K562 (cell line): ENCODE measurements at regions not wholly inside any gene's neighbourhood (a gene's known extent, or its start where the extent isn't known, plus 50 kb on each side); places are given as distances from the start of the nearest gene placed in this dataset.

ENCODE experiments used
- ATAC-seq: fragments of 200-7000 bp; cut with Tn5 transposase; 3 replicates; pipeline ENCODE4 v1.9.1; 2020; ENCODE audit warnings: moderate library complexity
- BruUV-seq: library from RNA; stranded (reverse); fragments of 400-500 nt; replicated peaks from 2 replicates; lab custom pipeline; 2021; lab: Mats Ljungman, UMichigan
- CTCF ChIA-PET: fragments of 300-600 bp; formaldehyde crosslinking; extraction: SDS; loops from one replicate; lab custom pipeline; 2021; ENCODE audit warnings: low intra/inter-chr PET ratio; lab: Yijun Ruan, JAX
- POLR2A ChIA-PET: fragments of 300-600, 350-650 bp; sonication (Branson Sonifier 250); formaldehyde crosslinking; extraction: SDS; loops from one replicate; lab custom pipeline; 2021; ENCODE audit warnings: antibody characterized with exemption, inconsistent platforms; lab: Yijun Ruan, JAX
- DNase-seq, 4 experiments: peaks; one replicate each; pipeline versions ENCODE4 v3.0.0 to v3.0.0-alpha.2; 2011 to 2018; ENCODE audit warnings: low spot score in 3 of 4, mixed read lengths in 3 of 4; ENCODE audit errors: extremely low read depth in 1 of 4
- FAIRE-seq: peaks from 2 replicates; lab custom pipeline; 2011; peaks lifted over from hg19 to GRCh38; lab: Jason Lieb, UNC
- H2AFZ ChIP-seq: 2 replicates; pipeline ENCODE4 v1.6.0; 2011; ENCODE audit warnings: low read depth, low read length, control low read depth, inconsistent platforms
- H3K27ac ChIP-seq: fragments of 200-600 bp; 3 replicates; pipeline ENCODE4 v1.8.0; 2011; ENCODE audit warnings: low read depth, mild to moderate bottlenecking, control low read depth, inconsistent platforms, low read length, moderate library complexity, mixed read lengths; ENCODE audit errors: extremely low read depth
- H3K27me3 ChIP-seq, 2 experiments: fragments of 300-600 bp in 1 of 2; 2 replicates in 1 of 2; 3 replicates in 1 of 2; pipeline versions ENCODE4 v1.6.0 to v1.8.0; 2011; ENCODE audit warnings: inconsistent platforms in 2 of 2, low read length in 2 of 2, mild to moderate bottlenecking in 1 of 2, mixed read lengths in 1 of 2, moderate library complexity in 1 of 2; ENCODE audit not compliant: control insufficient read depth in 2 of 2, insufficient read depth in 2 of 2
- H3K36me3 ChIP-seq: fragments of 300-600 bp; 3 replicates; pipeline ENCODE4 v1.8.0; 2011; ENCODE audit warnings: mild to moderate bottlenecking, low read length, inconsistent platforms; ENCODE audit not compliant: control insufficient read depth, insufficient read depth
- H3K4me1 ChIP-seq, 2 experiments: fragments of 200-600 bp in 1 of 2; replicated peaks in 1 of 2; 2 replicates in 1 of 2; 3 replicates in 1 of 2; pipeline versions ENCODE4 v1.5.1 to v1.8.0; 2011; ENCODE audit warnings: inconsistent platforms in 2 of 2, low read length in 2 of 2, mild to moderate bottlenecking in 1 of 2, mixed read lengths in 1 of 2, moderate library complexity in 1 of 2; ENCODE audit not compliant: control insufficient read depth in 2 of 2, insufficient read depth in 2 of 2
- H3K4me2 ChIP-seq: 2 replicates; pipeline ENCODE4 v1.6.1; 2011; ENCODE audit warnings: low read length, control low read depth, inconsistent platforms, mixed read lengths; ENCODE audit not compliant: insufficient read depth
- H3K4me3 ChIP-seq: fragments of 200-600 bp; sonication (generic), shearing (Covaris generic); 2 replicates; pipeline ENCODE4 v1.5.1; 2016; ENCODE audit warnings: control low read depth, inconsistent platforms
- H3K79me2 ChIP-seq: fragments of 200-600 bp; 3 replicates; pipeline ENCODE4 v1.8.0; 2011; ENCODE audit warnings: low read length, inconsistent platforms; ENCODE audit not compliant: control insufficient read depth, insufficient read depth
- H3K9ac ChIP-seq, 2 experiments: 2 replicates each; pipeline versions ENCODE4 v1.6.0 to v1.6.1; 2011; ENCODE audit warnings: low read depth in 2 of 2, low read length in 2 of 2, control low read depth in 1 of 2, inconsistent platforms in 1 of 2, mild to moderate bottlenecking in 1 of 2, mixed read lengths in 1 of 2; ENCODE audit not compliant: insufficient read depth in 1 of 2
- H3K9me1 ChIP-seq: one replicate; pipeline ENCODE4 v1.6.0; 2011; ENCODE audit warnings: inconsistent platforms, mild to moderate bottlenecking, low read length, moderate library complexity; ENCODE audit not compliant: control insufficient read depth, insufficient read depth
- H3K9me3 ChIP-seq: replicated peaks from 2 replicates; pipeline ENCODE4 v1.5.1; 2011; ENCODE audit warnings: low read depth, low read length, inconsistent platforms; ENCODE audit not compliant: control insufficient read depth, insufficient read depth
- H4K20me1 ChIP-seq: replicated peaks from 2 replicates; pipeline ENCODE4 v1.6.1; 2011; ENCODE audit warnings: low read length, inconsistent platforms, mixed read lengths; ENCODE audit not compliant: control insufficient read depth, insufficient read depth
- BCOR ChIP-seq: fragments of 450-650 bp; IDR thresholded peaks from 2 replicates; pipeline ENCODE4 v1.6.1; 2016
- DACH1 ChIP-seq: fragments of 450-650 bp; IDR thresholded peaks from 2 replicates; pipeline ENCODE4 v1.6.1; 2018; ENCODE audit not compliant: partially characterized antibody
- EWSR1 ChIP-seq: fragments of 450-650 bp; IDR thresholded peaks from 2 replicates; pipeline ENCODE4 v1.6.1; 2018; ENCODE audit warnings: borderline replicate concordance, mild to moderate bottlenecking, low read depth, moderate library complexity; ENCODE audit not compliant: partially characterized antibody
- MEF2A ChIP-seq: IDR thresholded peaks from 2 replicates; pipeline ENCODE4 v1.6.1; 2011; ENCODE audit warnings: low read depth, mild to moderate bottlenecking, low read length, moderate library complexity; ENCODE audit not compliant: control insufficient read depth
- OTX1 ChIP-seq: fragments of 450-650 bp; formaldehyde crosslinking; IDR thresholded peaks from 2 replicates; pipeline ENCODE4 v1.4.0; 2022; ENCODE audit warnings: mild to moderate bottlenecking
- RAD21 ChIP-seq, 2 experiments: fragments of 250-450 bp in 1 of 2; fragments of 450-650 bp in 1 of 2; sonication (Bioruptor Pico) in 1 of 2; formaldehyde crosslinking in 1 of 2; IDR thresholded peaks in 1 of 2; conservative IDR thresholded peaks in 1 of 2; 2 replicates each; pipeline versions ENCODE4 v1.4.0 to v1.8.0; 2020 to 2022; ENCODE audit warnings: mild to moderate bottlenecking in 2 of 2, moderate library complexity in 1 of 2
- RBFOX2 ChIP-seq: fragments of 200-400 bp; formaldehyde crosslinking; IDR thresholded peaks from 2 replicates; pipeline ENCODE4 v1.6.1; 2017; ENCODE audit warnings: low read depth, mild to moderate bottlenecking, low read length, moderate library complexity
- TEAD4 ChIP-seq, 2 experiments: sonication (generic) in 1 of 2; formaldehyde crosslinking in 1 of 2; IDR thresholded peaks; 2 replicates each; pipeline versions ENCODE4 v1.6.1 to v1.8.0; 2012 to 2022; ENCODE audit warnings: borderline replicate concordance in 1 of 2, inconsistent platforms in 1 of 2, low read length in 1 of 2, mild to moderate bottlenecking in 1 of 2, missing genetic modification reagents in 1 of 2
- WGBS: fragments of 100-300 bp; shearing (Covaris generic); methylation state at CpG from one replicate; pipeline ENCODE4 v1.1.6; 2016; ENCODE audit warnings: low coverage, mixed read lengths; ENCODE audit not compliant: insufficient coverage; ENCODE audit errors: missing lambda C conversion rate; 5-methylcytosine and 5-hydroxymethylcytosine counted together
- in situ Hi-C: fragments of 300-500 bp; cut with MboI; formaldehyde crosslinking; loops from 4 replicates; pipeline ENCODE4 v1.15.0; 2018; ENCODE audit warnings: inconsistent platforms, mixed read lengths
- intact Hi-C: fragments of 100-400 bp; cut with micrococcal nuclease; formaldehyde crosslinking; loops from 2 replicates; pipeline ENCODE4 v1.14.2; 2022
- TF ChIP-seq, protein P1 (sequence below): IDR thresholded peaks from 2 replicates; pipeline ENCODE4 v1.6.1; 2014; ENCODE audit warnings: antibody characterized with exemption
- TF ChIP-seq, protein P2 (sequence below): sonication (generic); formaldehyde crosslinking; IDR thresholded peaks from 2 replicates; pipeline ENCODE4 v1.9.0; 2022; ENCODE audit warnings: mild to moderate bottlenecking, missing genetic modification reagents
- TF ChIP-seq, protein P3 (sequence below), 3 experiments: IDR thresholded peaks in 2 of 3; conservative IDR thresholded peaks in 1 of 3; 2 replicates each; pipeline ENCODE4 v1.5.1; 2011 to 2012; ENCODE audit warnings: low read length in 3 of 3, mild to moderate bottlenecking in 3 of 3, control low read depth in 2 of 3, improper control_type of control experiment in 1 of 3, inconsistent platforms in 1 of 3, low read depth in 1 of 3, mixed read lengths in 1 of 3, moderate library complexity in 1 of 3; ENCODE audit not compliant: insufficient read depth in 2 of 3
- TF ChIP-seq, protein P4 (sequence below): sonication (generic); IDR thresholded peaks from 2 replicates; pipeline ENCODE4 v1.6.1; 2016

DNA sequence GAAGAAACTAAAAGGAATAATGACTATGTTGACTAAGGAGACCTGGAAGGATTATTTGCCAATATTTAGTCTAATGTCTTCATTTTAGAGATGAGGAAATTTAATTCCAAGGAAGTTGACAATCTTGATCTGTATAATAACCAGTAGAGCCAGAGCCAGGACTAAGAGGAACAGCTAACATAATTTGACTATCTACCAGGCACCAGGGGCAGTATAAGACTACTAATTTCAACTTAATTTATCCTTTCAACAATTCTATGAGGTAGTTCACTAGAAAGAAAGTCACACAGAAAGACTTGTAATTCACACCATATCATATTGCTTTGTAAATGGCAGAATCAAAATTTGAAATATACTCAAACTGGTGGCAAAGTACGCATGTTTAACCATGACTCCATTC, 273.0 kb upstream of the STXBP5 start:
- DNase-seq = no peak
- H3K79me2 ChIP-seq = no peaks in the 10 kb centered on the region
- H4K20me1 ChIP-seq = no peaks in the 10 kb centered on the region
- no TSS peak for BruUV-seq
- TF ChIP-seq RBFOX2 (no peak), OTX1 (CRISPR knock-in tag) (no peak), MEF2A (no peak), RAD21 (CRISPR knock-in tag; conservative IDR thresholded peaks at IDR 0.05 in 1 of 2, IDR thresholded peaks at IDR 0.05 in 1 of 2) (peak in 1 of 2 experiments; percentile 28; a peak in 1 of 4 replicates), TEAD4 (IDR thresholded peaks at IDR 0.05; ENCODE audit: low read length) (no peak), TEAD4 (CRISPR knock-in tag; IDR thresholded peaks at IDR 0.05; ENCODE audit: borderline replicate concordance) (no peak), EWSR1 (no peak), DACH1 (no peak), BCOR (no peak)
- TF ChIP-seq, protein P1, sequence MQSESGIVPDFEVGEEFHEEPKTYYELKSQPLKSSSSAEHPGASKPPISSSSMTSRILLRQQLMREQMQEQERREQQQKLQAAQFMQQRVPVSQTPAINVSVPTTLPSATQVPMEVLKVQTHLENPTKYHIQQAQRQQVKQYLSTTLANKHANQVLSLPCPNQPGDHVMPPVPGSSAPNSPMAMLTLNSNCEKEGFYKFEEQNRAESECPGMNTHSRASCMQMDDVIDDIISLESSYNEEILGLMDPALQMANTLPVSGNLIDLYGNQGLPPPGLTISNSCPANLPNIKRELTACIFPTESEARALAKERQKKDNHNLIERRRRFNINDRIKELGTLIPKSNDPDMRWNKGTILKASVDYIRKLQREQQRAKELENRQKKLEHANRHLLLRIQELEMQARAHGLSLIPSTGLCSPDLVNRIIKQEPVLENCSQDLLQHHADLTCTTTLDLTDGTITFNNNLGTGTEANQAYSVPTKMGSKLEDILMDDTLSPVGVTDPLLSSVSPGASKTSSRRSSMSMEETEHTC = no peak
- TF ChIP-seq, protein P2, sequence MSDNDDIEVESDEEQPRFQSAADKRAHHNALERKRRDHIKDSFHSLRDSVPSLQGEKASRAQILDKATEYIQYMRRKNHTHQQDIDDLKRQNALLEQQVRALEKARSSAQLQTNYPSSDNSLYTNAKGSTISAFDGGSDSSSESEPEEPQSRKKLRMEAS (CRISPR knock-in tag) = no peak
- TF ChIP-seq, protein P3, sequence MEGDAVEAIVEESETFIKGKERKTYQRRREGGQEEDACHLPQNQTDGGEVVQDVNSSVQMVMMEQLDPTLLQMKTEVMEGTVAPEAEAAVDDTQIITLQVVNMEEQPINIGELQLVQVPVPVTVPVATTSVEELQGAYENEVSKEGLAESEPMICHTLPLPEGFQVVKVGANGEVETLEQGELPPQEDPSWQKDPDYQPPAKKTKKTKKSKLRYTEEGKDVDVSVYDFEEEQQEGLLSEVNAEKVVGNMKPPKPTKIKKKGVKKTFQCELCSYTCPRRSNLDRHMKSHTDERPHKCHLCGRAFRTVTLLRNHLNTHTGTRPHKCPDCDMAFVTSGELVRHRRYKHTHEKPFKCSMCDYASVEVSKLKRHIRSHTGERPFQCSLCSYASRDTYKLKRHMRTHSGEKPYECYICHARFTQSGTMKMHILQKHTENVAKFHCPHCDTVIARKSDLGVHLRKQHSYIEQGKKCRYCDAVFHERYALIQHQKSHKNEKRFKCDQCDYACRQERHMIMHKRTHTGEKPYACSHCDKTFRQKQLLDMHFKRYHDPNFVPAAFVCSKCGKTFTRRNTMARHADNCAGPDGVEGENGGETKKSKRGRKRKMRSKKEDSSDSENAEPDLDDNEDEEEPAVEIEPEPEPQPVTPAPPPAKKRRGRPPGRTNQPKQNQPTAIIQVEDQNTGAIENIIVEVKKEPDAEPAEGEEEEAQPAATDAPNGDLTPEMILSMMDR (IDR thresholded peaks at IDR 0.05 in 2 of 3, conservative IDR thresholded peaks at IDR 0.05 in 1 of 3; ENCODE audit: insufficient read depth in 2 of 3, low read depth in 1 of 3, low read length in 3 of 3) = peak in 1 of 3 experiments; percentile 23; a peak in 2 of 6 replicates
- TF ChIP-seq, protein P4, sequence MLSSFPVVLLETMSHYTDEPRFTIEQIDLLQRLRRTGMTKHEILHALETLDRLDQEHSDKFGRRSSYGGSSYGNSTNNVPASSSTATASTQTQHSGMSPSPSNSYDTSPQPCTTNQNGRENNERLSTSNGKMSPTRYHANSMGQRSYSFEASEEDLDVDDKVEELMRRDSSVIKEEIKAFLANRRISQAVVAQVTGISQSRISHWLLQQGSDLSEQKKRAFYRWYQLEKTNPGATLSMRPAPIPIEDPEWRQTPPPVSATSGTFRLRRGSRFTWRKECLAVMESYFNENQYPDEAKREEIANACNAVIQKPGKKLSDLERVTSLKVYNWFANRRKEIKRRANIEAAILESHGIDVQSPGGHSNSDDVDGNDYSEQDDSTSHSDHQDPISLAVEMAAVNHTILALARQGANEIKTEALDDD = peak; percentile 29; the same call in 1 of the 2 replicates
- FAIRE-seq = no peak
- no peaks in the 10 kb centered on the region for H3K36me3 ChIP-seq
- H3K27me3 ChIP-seq = no peaks in the 10 kb centered on the region
- in situ Hi-C loops = no loop called here
- H2AFZ ChIP-seq = no peak overlapping the region; the same call in 1 of the 2 replicates
- H3K27ac ChIP-seq = no peak overlapping the region
- H3K4me1 ChIP-seq = peaks cover 0 to 7% of the 10 kb centered on the region in 2 experiments; a peak in 3 of 5 replicates
- H3K9ac ChIP-seq = no peak overlapping the region
- ATAC-seq = peak; percentile 33; the same call in 2 of the 3 replicates
- H3K9me1 ChIP-seq = no peaks in the 10 kb centered on the region
- CTCF ChIA-PET = no interaction called here
- 60% methylated on average over 1 of the region's 1 CpG for WGBS
- POLR2A ChIA-PET = interaction anchor here (1.1 to 1.3 kb wide), 4 partner anchors 9 to 281 kb away, joined by 3 to 4 read pairs (median 3); no protein-coding TSS in a partner anchor
- no peak overlapping the region for H3K4me2 ChIP-seq
- H3K9me3 ChIP-seq = no peaks in the 10 kb centered on the region
- intact Hi-C loops = no loop called here
- H3K4me3 ChIP-seq = no peak overlapping the region
